Spleen (tissue), 7 donors: ENCODE measurements at regions not wholly inside any gene's neighbourhood (a gene's known extent, or its start where the extent isn't known, plus 50 kb on each side); places are given as distances from the start of the nearest gene placed in this dataset.

ENCODE experiments used
- CTCF ChIP-seq, 11 experiments: fragments of 200-600 bp in 7 of 11; fragments of 450-650 bp in 4 of 11; sonication (generic) in 4 of 11; IDR thresholded peaks in 8 of 11; conservative IDR thresholded peaks in 3 of 11; 1 replicate in 7 of 11; 2 replicates in 4 of 11; pipeline versions ENCODE4 v1.4.0 to v1.8.0; 2016 to 2021; ENCODE audit warnings: antibody characterized with exemption in 11 of 11, inconsistent platforms in 4 of 11, mild to moderate bottlenecking in 1 of 11
- POLR2A ChIP-seq, 3 donors: fragments of 450-650 bp; IDR thresholded peaks; one replicate each; pipeline ENCODE4 v1.5.1; 2017; ENCODE audit warnings: antibody characterized with exemption in 3 of 3, mild to moderate bottlenecking in 1 of 3
- POLR2AphosphoS5 ChIP-seq, 3 donors: sonication (generic); formaldehyde crosslinking; IDR thresholded peaks; one replicate each; pipeline ENCODE4 v1.5.1; 2017; ENCODE audit warnings: antibody characterized with exemption in 3 of 3
- donor health status: DM: no; HTN: no; CAD: no; lungs with moderate emphysema.
- donor health status: DM: no; HTN: no; CAD: no.
- donor health status: DM: no; HTN: no; CAD: no.

DNA sequence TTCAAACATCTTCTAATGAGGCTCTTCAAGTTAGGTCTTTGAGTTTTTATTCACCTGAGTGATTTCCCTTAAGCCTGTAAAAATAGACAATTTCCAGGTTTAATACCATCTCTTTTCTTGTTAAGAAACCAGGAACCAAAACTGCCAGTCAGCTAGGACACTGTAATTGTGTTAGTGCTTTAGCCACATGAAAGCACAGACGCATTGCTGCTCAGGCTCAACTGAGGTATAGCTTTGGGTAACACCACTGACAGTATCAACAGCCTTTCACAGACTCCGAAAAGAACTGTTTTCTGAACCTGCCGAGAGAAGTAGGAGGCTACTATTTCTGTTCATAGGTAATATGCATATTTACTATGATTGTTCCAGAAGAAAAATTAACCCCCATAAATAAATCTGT, 768.7 kb downstream of the ETS1 start:
- TF ChIP-seq CTCF (IDR thresholded peaks at IDR 0.05 in 8 of 11, conservative IDR thresholded peaks at IDR 0.05 in 3 of 11) (no peak), POLR2A (IDR thresholded peaks at IDR 0.05) (no peak), POLR2AphosphoS5 (IDR thresholded peaks at IDR 0.05) (no peak)
